ENCODE measurements at regions not wholly inside any gene's neighbourhood (a gene's known extent, or its start where the extent isn't known, plus 50 kb on each side); places are given as distances from the start of the nearest gene placed in this dataset.

GRCh38 chr5:92460505-92460904 is 1077.4 kb upstream of the ARRDC3 start:
- intact Hi-C loops (cut with DNase I), result no loop called here
- Histone ChIP-seq H3K4me3 (ENCODE audit: low read length in 3 of 3) (no peak overlapping the region), H3K27ac (ENCODE audit: low read depth in 2 of 2, low read length in 2 of 2) (no peak overlapping the region), H3K9me3 (ENCODE audit: control insufficient read depth in 2 of 3, insufficient read depth in 1 of 3, low read length in 3 of 3) (no peaks in the 10 kb centered on the region), H3K36me3 (ENCODE audit: control insufficient read depth in 2 of 3, insufficient read depth in 3 of 3, low read length in 3 of 3) (no peaks in the 10 kb centered on the region), H3K9ac (ENCODE audit: low read length in 3 of 3) (no peak overlapping the region), H3K4me1 (ENCODE audit: control insufficient read depth in 2 of 3, insufficient read depth in 2 of 3, low read depth in 1 of 3, low read length in 3 of 3) (no peaks in the 10 kb centered on the region), H3K27me3 (ENCODE audit: control insufficient read depth, insufficient read depth, low read length) (no peaks in the 10 kb centered on the region)
- no peak for DNase-seq
- FAIRE-seq, result no peak
- no peak for TF ChIP-seq CTCF (IDR thresholded peaks at IDR 0.05; ENCODE audit: borderline replicate concordance, extremely low read depth, insufficient read depth)

GRCh38 chr5:92459654-92460053 is 1076.5 kb upstream of the ARRDC3 start:
- Histone ChIP-seq H3K27ac (ENCODE audit: low read depth in 2 of 2, low read length in 2 of 2) (no peak overlapping the region), H3K4me3 (ENCODE audit: low read length in 3 of 3) (no peak overlapping the region), H3K9ac (ENCODE audit: low read length in 3 of 3) (no peak overlapping the region), H3K9me3 (ENCODE audit: control insufficient read depth in 2 of 3, insufficient read depth in 1 of 3, low read length in 3 of 3) (no peaks in the 10 kb centered on the region), H3K4me1 (ENCODE audit: control insufficient read depth in 2 of 3, insufficient read depth in 2 of 3, low read depth in 1 of 3, low read length in 3 of 3) (no peaks in the 10 kb centered on the region), H3K36me3 (ENCODE audit: control insufficient read depth in 2 of 3, insufficient read depth in 3 of 3, low read length in 3 of 3) (no peaks in the 10 kb centered on the region), H3K27me3 (ENCODE audit: control insufficient read depth, insufficient read depth, low read length) (no peaks in the 10 kb centered on the region)
- intact Hi-C loops (cut with DNase I), result no loop called here
- no peak for FAIRE-seq
- no peak for TF ChIP-seq CTCF (IDR thresholded peaks at IDR 0.05; ENCODE audit: borderline replicate concordance, extremely low read depth, insufficient read depth)
- DNase-seq, result no peak

GRCh38 chr5:92455011-92455410 is 1071.9 kb upstream of the ARRDC3 start:
- Histone ChIP-seq H3K27me3 (ENCODE audit: control insufficient read depth, insufficient read depth, low read length) (no peaks in the 10 kb centered on the region), H3K27ac (ENCODE audit: low read depth in 2 of 2, low read length in 2 of 2) (no peak overlapping the region), H3K36me3 (ENCODE audit: control insufficient read depth in 2 of 3, insufficient read depth in 3 of 3, low read length in 3 of 3) (no peaks in the 10 kb centered on the region), H3K4me3 (ENCODE audit: low read length in 3 of 3) (no peak overlapping the region), H3K9ac (ENCODE audit: low read length in 3 of 3) (no peak overlapping the region), H3K9me3 (ENCODE audit: control insufficient read depth in 2 of 3, insufficient read depth in 1 of 3, low read length in 3 of 3) (no peaks in the 10 kb centered on the region), H3K4me1 (ENCODE audit: control insufficient read depth in 2 of 3, insufficient read depth in 2 of 3, low read depth in 1 of 3, low read length in 3 of 3) (no peaks in the 10 kb centered on the region)
- intact Hi-C loops (cut with DNase I), result no loop called here
- DNase-seq (no peak), FAIRE-seq (no peak)
- TF ChIP-seq CTCF (IDR thresholded peaks at IDR 0.05; ENCODE audit: borderline replicate concordance, extremely low read depth, insufficient read depth), result no peak

GRCh38 chr5:92444888-92445287 is 1061.8 kb upstream of the ARRDC3 start:
- H3K27ac ChIP-seq (ENCODE audit: low read depth in 2 of 2, low read length in 2 of 2), result no peak overlapping the region
- no peaks in the 10 kb centered on the region for H3K27me3 ChIP-seq (ENCODE audit: control insufficient read depth, insufficient read depth, low read length)
- no peak for TF ChIP-seq CTCF (IDR thresholded peaks at IDR 0.05; ENCODE audit: borderline replicate concordance, extremely low read depth, insufficient read depth)
- no peak overlapping the region for H3K4me3 ChIP-seq (ENCODE audit: low read length in 3 of 3)
- intact Hi-C loops (cut with DNase I), result no loop called here
- H3K4me1 ChIP-seq (ENCODE audit: control insufficient read depth in 2 of 3, insufficient read depth in 2 of 3, low read depth in 1 of 3, low read length in 3 of 3), result no peaks in the 10 kb centered on the region
- no peaks in the 10 kb centered on the region for H3K9me3 ChIP-seq (ENCODE audit: control insufficient read depth in 2 of 3, insufficient read depth in 1 of 3, low read length in 3 of 3)
- H3K9ac ChIP-seq (ENCODE audit: low read length in 3 of 3), result no peak overlapping the region
- no peak for DNase-seq
- FAIRE-seq, result no peak
- no peaks in the 10 kb centered on the region for H3K36me3 ChIP-seq (ENCODE audit: control insufficient read depth in 2 of 3, insufficient read depth in 3 of 3, low read length in 3 of 3)
